Heart left ventricle (tissue), 13 donors: ENCODE measurements at regions not wholly inside any gene's neighbourhood (a gene's known extent, or its start where the extent isn't known, plus 50 kb on each side); places are given as distances from the start of the nearest gene placed in this dataset.

ENCODE experiments used
- POLR2A ChIP-seq, 2 donors: fragments of 450-650 bp; IDR thresholded peaks; one replicate each; pipeline ENCODE4 v1.6.1; 2017; ENCODE audit warnings: antibody characterized with exemption in 2 of 2, mild to moderate bottlenecking in 2 of 2, moderate library complexity in 2 of 2
- TF ChIP-seq, protein P1 (sequence below), 12 donors: fragments of 200-600 bp; sonication (generic) in 4 of 12; IDR thresholded peaks; one replicate each; pipeline versions ENCODE4 v1.5.0 to v1.8.0; 2018 to 2022; ENCODE audit warnings: antibody characterized with exemption in 12 of 12, mild to moderate bottlenecking in 5 of 12
- donor health status: ischemic (EF 13 %, LVEDD 7.1; RV severe dilation, severe dysfunction).
- donor health status: DM: no; HTN: yes; CAD: no.
- donor health status: DM: no; HTN: no; CAD: no.
- donor health status: ischemic (EF 25% LVEDD 6.9; RV normal size, moderate dysfunction).
- donor health status: ischemic (EF 25% LVEDD 5.7; RV mildly dilated, moderate dysfunction).
- donor health status: ischemic (EF 35%, LVEDD 5.7; RV mildly dilated, moderate dysfunction).
- donor health status: nonischemic (EF 11% LVEDD 7.7; RV severe dilation, severe dysfunction).
- donor health status: DM: yes; HTN: yes; CAD: no.
- donor health status: PGD.
- donor health status: ischemic (EF 29% LVEDD 5.4; RV normal size, mild dysfunction).
- donor health status: nonischemic (EF 23%, LVEDD 6.1; RV moderate dilation, normal function).

DNA sequence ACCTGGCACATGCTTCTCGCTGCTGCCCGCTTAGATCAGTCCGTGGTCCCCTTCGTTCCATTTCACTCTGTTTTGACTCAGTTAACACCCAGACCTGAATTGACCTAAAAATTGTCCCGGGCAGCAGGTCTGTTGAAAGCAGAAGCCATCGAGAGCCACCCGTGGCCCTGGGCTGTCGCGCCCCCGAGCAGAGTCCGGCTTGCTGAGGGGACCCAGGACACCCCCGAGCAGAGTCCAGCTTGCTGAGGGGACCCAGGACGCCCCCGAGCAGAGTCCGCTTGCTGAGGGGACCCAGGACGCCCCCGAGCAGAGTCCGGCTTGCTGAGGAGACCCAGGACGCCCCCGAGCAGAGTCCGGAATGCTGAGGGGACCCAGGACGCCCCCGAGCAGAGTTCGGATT lies 50.2 kb upstream of the GALNT9 start:
- TF ChIP-seq, protein P1, sequence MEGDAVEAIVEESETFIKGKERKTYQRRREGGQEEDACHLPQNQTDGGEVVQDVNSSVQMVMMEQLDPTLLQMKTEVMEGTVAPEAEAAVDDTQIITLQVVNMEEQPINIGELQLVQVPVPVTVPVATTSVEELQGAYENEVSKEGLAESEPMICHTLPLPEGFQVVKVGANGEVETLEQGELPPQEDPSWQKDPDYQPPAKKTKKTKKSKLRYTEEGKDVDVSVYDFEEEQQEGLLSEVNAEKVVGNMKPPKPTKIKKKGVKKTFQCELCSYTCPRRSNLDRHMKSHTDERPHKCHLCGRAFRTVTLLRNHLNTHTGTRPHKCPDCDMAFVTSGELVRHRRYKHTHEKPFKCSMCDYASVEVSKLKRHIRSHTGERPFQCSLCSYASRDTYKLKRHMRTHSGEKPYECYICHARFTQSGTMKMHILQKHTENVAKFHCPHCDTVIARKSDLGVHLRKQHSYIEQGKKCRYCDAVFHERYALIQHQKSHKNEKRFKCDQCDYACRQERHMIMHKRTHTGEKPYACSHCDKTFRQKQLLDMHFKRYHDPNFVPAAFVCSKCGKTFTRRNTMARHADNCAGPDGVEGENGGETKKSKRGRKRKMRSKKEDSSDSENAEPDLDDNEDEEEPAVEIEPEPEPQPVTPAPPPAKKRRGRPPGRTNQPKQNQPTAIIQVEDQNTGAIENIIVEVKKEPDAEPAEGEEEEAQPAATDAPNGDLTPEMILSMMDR (IDR thresholded peaks at IDR 0.05), result no peak
- no peak for TF ChIP-seq POLR2A (IDR thresholded peaks at IDR 0.05)
